Stomach (tissue), 8 donors: ENCODE measurements at regions not wholly inside any gene's neighbourhood (a gene's known extent, or its start where the extent isn't known, plus 50 kb on each side); places are given as distances from the start of the nearest gene placed in this dataset.
A peak's percentile ranks its signal among the peaks of the same experiment; 100 is the strongest.

Experiments used
- DNase-seq, 2 donors: peaks; one replicate each; pipeline versions ENCODE4 v3.0.0 to v3.0.0-alpha.2; 2013 to 2019
- H3K27ac ChIP-seq, 5 donors: fragments of 200-600 bp in 4 of 5; sonication (generic) in 4 of 5; one replicate each; pipeline ENCODE4 v1.5.1; 2013 to 2019; ENCODE audit warnings: mild to moderate bottlenecking in 1 of 5, moderate library complexity in 1 of 5
- H3K27me3 ChIP-seq, 3 donors: fragments of 200-600 bp; sonication (generic); one replicate each; pipeline ENCODE4 v1.5.1; 2017 to 2019; ENCODE audit warnings: mixed run types in 1 of 3
- H3K36me3 ChIP-seq, 4 donors: fragments of 200-600 bp; sonication (generic); 1 replicate in 3 of 4; 2 replicates in 1 of 4; pipeline ENCODE4 v1.5.1; 2016 to 2019
- H3K4me1 ChIP-seq, 4 donors: fragments of 200-600 bp; sonication (generic); one replicate each; pipeline ENCODE4 v1.5.1; 2016 to 2019
- H3K4me3 ChIP-seq, 4 donors: fragments of 200-600 bp; sonication (generic) in 3 of 4; one replicate each; pipeline ENCODE4 v1.5.1; 2016 to 2019; ENCODE audit warnings: mild to moderate bottlenecking in 1 of 4
- H3K9me3 ChIP-seq, 4 donors: fragments of 200-600 bp; sonication (generic); one replicate each; pipeline ENCODE4 v1.5.1; 2016 to 2019
- CTCF ChIP-seq, 7 experiments: fragments of 450-650 bp in 4 of 7; fragments of 200-600 bp in 3 of 7; sonication (generic) in 3 of 7; IDR thresholded peaks; one replicate each; pipeline ENCODE4 v1.5.1; 2016 to 2019; ENCODE audit warnings: antibody characterized with exemption in 7 of 7, control low read depth in 2 of 7, mild to moderate bottlenecking in 1 of 7
- EP300 ChIP-seq: sonication (generic); formaldehyde crosslinking; IDR thresholded peaks from one replicate; pipeline ENCODE4 v1.6.1; 2017; ENCODE audit warnings: antibody characterized with exemption
- POLR2A ChIP-seq, 4 donors: fragments of 450-650 bp; IDR thresholded peaks; one replicate each; pipeline ENCODE4 v1.6.1; 2016; ENCODE audit warnings: antibody characterized with exemption in 4 of 4, control low read depth in 2 of 4, mild to moderate bottlenecking in 1 of 4, moderate library complexity in 1 of 4
- POLR2AphosphoS5 ChIP-seq, 3 donors: sonication (generic); formaldehyde crosslinking; IDR thresholded peaks; one replicate each; pipeline ENCODE4 v1.6.1; 2016; ENCODE audit warnings: antibody characterized with exemption in 3 of 3
- WGBS, 5 donors: extraction: QIAGEN DNeasy Blood & Tissue Kit in 3 of 5; methylation state at CpG; one replicate each; pipeline versions ENCODE4 v1.1.5 to v1.1.7; 2013 to 2018; 5-methylcytosine and 5-hydroxymethylcytosine counted together
- intact Hi-C: fragments of 100-400 bp; cut with DNase I; formaldehyde crosslinking; loops from one replicate; pipeline ENCODE4 v1.15.1; 2023; ENCODE audit warnings: low total_unique reads
- donor health status: healthy with polysubstance abuse.
- donor health status: Bipolar disorder and iron deficiency.
- donor health status: healthy.

DNA sequence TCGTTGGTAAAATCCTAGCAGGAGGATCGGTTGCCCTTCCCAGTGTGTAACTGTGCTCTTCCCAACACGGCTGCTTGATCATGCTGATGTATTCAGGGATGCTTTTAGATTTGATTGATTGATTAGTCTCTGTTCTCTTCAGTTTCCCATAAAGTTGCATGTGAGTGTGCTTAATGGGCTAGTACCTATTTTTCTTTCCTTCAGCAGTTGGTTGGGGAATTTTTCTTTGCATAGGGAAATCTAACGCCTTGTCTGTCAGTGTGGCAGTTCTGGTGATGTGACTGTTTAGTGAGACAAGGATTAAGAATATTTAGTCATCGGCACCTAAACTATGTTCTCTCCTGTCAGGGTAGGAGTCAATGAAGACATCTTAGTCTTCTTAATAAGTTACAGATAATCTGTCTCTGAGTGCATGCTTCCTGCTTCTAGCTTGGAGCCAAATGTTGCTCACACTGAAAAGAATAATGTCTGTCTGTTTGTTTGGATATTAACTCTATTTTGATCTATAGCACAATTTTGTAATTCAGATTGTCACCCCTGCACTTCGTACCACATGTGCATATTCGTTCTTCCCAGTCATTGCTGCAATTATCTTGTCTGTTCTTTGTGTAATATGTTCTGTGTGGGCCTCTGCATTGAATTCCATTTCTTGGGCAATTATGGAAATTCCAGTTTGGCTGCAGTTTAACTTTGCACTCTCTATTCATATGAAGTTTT, 169.9 kb downstream of the EDN1 start:
- WGBS, 5 donors = 78 to 86% (median 84%) methylated on average over 7 of the region's 7 CpGs
- Histone ChIP-seq H3K27me3 (no peaks in the 10 kb centered on the region), H3K36me3 (no peaks in the 10 kb centered on the region), H3K4me1 (no peaks in the 10 kb centered on the region), H3K27ac (no peak overlapping the region), H3K4me3 (no peak overlapping the region), H3K9me3 (no peaks in the 10 kb centered on the region)
- DNase-seq = no peak
- TF ChIP-seq CTCF (IDR thresholded peaks at IDR 0.05) (no peak), POLR2AphosphoS5 (IDR thresholded peaks at IDR 0.05) (no peak), POLR2A (IDR thresholded peaks at IDR 0.05) (no peak), EP300 (no peak)
- intact Hi-C loops = no loop called here

GRCh38 chr6:12467706-12468670, 177.8 kb downstream of the EDN1 start:
- Histone ChIP-seq H3K27me3 (no peaks in the 10 kb centered on the region), H3K4me3 (no peak overlapping the region), H3K27ac (no peak overlapping the region), H3K36me3 (no peaks in the 10 kb centered on the region), H3K9me3 (no peaks in the 10 kb centered on the region), H3K4me1 (peaks cover 0 to 3% (median 0%) of the 10 kb centered on the region in 4 donors)
- intact Hi-C loops = no loop called here
- TF ChIP-seq POLR2A (IDR thresholded peaks at IDR 0.05) (no peak), EP300 (no peak), POLR2AphosphoS5 (IDR thresholded peaks at IDR 0.05) (no peak), CTCF (IDR thresholded peaks at IDR 0.05) (no peak)
- DNase-seq = no peak
- 39 to 49% (median 43%) methylated on average over 8 of the region's 8 CpGs for WGBS, 5 donors

- intact Hi-C loops = no loop called here
- H3K27me3 ChIP-seq = no peaks in the 10 kb centered on the region
- WGBS, 5 donors = 73 to 89% (median 79%) methylated on average over 4 of the region's 4 CpGs
- H3K27ac ChIP-seq = no peak overlapping the region
- no peaks in the 10 kb centered on the region for H3K36me3 ChIP-seq
- DNase-seq = peak in 1 of 2 donors; percentile 32
- no peak overlapping the region for H3K4me3 ChIP-seq
- TF ChIP-seq EP300 (no peak), POLR2AphosphoS5 (IDR thresholded peaks at IDR 0.05) (no peak), POLR2A (IDR thresholded peaks at IDR 0.05) (no peak), CTCF (IDR thresholded peaks at IDR 0.05) (no peak)
- peaks cover 0 to 20% (median 7%) of the 10 kb centered on the region in 4 donors for H3K4me1 ChIP-seq
- H3K9me3 ChIP-seq = no peaks in the 10 kb centered on the region
These were observed 182.5 kb downstream of the EDN1 start for GRCh38 chr6:12472601-12473038.

GRCh38 chr6:12473494-12473893, 183.3 kb downstream of the EDN1 start:
- TF ChIP-seq CTCF (IDR thresholded peaks at IDR 0.05) (no peak), POLR2A (IDR thresholded peaks at IDR 0.05) (no peak), POLR2AphosphoS5 (IDR thresholded peaks at IDR 0.05) (no peak), EP300 (no peak)
- intact Hi-C loops = no loop called here
- 73 to 94% (median 90%) methylated on average over 1 of the region's 1 CpG for whole genome bisulfite sequencing, 5 donors
- H3K9me3 ChIP-seq = no peaks in the 10 kb centered on the region
- DNase-seq = no peak
- H3K27ac ChIP-seq = no peak overlapping the region
- no peak overlapping the region for H3K4me3 ChIP-seq
- H3K36me3 ChIP-seq = no peaks in the 10 kb centered on the region
- peaks cover 0 to 17% (median 7%) of the 10 kb centered on the region in 4 donors for H3K4me1 ChIP-seq
- H3K27me3 ChIP-seq = no peaks in the 10 kb centered on the region
